Cardiac fibroblast (primary cell): ENCODE measurements at regions not wholly inside any gene's neighbourhood (a gene's known extent, or its start where the extent isn't known, plus 50 kb on each side); places are given as distances from the start of the nearest gene placed in this dataset.

Experiments used
- DNase-seq, 2 donors: peaks; one replicate each; pipeline versions ENCODE4 v3.0.0 to v3.0.0-alpha.2; 2010; ENCODE audit warnings: low read depth in 2 of 2
- H3K4me3 ChIP-seq, 2 donors: replicated peaks in 1 of 2; 1 replicate in 1 of 2; 2 replicates in 1 of 2; pipeline ENCODE4 v1.5.1; 2011; ENCODE audit warnings: low read depth in 2 of 2, low read length in 2 of 2, mild to moderate bottlenecking in 2 of 2, moderate library complexity in 1 of 2
- CTCF ChIP-seq: IDR thresholded peaks from one replicate; pipeline ENCODE4 v1.5.1; 2011; ENCODE audit warnings: low read depth, mild to moderate bottlenecking, low read length, inconsistent platforms

DNA sequence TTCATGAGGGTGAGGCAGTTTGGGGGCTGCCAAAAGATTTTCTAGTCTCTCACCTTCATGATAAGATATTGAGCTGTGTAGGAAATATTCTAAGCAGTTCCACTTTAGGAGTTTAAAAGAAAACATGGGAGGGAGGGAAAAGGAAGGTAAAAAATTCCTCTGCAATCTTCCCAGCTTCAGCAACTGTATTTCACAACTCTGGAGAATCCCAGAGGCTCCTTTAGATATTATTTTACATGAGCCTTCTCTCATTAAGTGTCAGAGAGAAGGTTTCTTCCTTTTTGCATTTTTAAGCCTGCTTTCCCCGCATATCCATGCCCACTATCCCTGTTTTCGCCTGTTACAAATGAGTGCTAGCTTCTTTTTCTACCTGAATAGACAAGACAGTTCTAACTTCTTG, 289.4 kb downstream of the CHRM3 start:
- no peak for TF ChIP-seq CTCF
- H3K4me3 ChIP-seq: no peak overlapping the region
- no peak for DNase-seq

- no peak overlapping the region for H3K4me3 ChIP-seq
- TF ChIP-seq CTCF: no peak
- no peak for DNase-seq
Observed at GRCh38 chr1:239676522-239677273, 290.3 kb downstream of the CHRM3 start.

DNA sequence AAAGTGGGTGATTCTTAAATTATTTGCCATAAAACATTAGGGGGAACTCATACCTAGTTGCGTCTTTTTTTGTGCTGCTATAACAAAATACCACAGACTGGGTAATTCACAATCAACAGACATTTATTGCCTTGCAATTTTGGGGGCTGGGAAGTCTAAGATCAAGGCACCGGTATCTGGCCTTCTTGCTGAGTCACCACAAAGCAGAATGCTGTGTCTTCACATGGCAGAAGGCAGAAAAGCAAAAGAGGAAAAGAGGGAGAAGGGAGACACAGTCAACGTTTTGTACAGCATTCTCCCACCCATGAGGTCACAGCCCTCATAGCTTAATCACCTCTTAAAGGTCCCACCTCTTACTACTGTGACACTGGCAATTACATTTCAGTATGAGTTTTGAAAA, 291.0 kb downstream of the CHRM3 start:
- DNase-seq: no peak
- H3K4me3 ChIP-seq: no peak overlapping the region
- no peak for TF ChIP-seq CTCF

DNA sequence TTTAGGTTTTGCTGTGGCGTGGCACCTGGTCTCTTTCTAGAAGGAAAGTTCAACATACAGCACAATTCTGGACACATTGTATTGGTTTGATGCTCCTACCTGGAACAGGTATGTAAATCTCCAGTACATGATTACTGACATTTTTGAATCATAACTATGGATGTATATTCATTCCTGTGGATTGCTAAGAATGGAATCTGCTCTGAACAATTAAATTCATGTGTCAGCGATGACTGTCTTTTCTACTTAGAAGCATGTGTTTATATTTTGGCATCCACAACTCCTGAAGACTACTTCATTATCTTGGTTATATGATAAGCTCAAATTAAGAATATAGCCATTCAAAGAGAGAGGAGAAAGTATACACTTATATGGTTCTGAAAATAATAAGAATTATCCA, 291.8 kb downstream of the CHRM3 start:
- no peak overlapping the region for H3K4me3 ChIP-seq
- no peak for TF ChIP-seq CTCF
- no peak for DNase-seq

- no peak for TF ChIP-seq CTCF
- no peak for DNase-seq
- H3K4me3 ChIP-seq: no peak overlapping the region
Observed at GRCh38 chr1:239682046-239682445, 295.7 kb downstream of the CHRM3 start.

GRCh38 chr1:239682960-239683359, 296.6 kb downstream of the CHRM3 start:
- no peak for TF ChIP-seq CTCF
- H3K4me3 ChIP-seq: no peak overlapping the region
- DNase-seq: no peak

DNA sequence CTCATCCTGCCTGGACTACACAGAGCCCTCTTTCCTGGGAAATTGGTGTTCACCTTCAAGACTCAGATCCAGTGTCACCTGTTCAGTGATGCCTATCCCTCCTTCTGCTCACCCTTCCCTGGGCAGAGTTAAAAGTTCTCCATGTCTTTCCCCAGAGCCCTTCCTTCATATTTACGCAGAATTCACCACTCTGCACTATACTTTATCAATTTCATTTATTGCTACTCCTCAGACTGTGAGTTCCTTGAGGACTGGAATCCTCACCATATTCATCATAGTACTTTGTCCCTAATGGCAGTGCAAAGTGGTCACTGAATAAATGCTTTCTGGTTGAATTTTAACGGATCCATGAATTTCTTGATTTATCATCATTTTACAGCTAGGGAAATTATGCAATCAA, 300.0 kb downstream of the CHRM3 start:
- no peak for DNase-seq
- no peak overlapping the region for H3K4me3 ChIP-seq
- no peak for TF ChIP-seq CTCF
